GM18511 (cell line): ENCODE measurements at regions not wholly inside any gene's neighbourhood (a gene's known extent, or its start where the extent isn't known, plus 50 kb on each side); places are given as distances from the start of the nearest gene placed in this dataset.

ENCODE experiments used
- ATAC-seq: cut with Tn5 transposase; IDR thresholded peaks from one replicate; pipeline ENCODE4 v1.9.1; 2021; ENCODE audit warnings: mild to moderate bottlenecking, moderate library complexity; ENCODE audit not compliant: unreplicated experiment

DNA sequence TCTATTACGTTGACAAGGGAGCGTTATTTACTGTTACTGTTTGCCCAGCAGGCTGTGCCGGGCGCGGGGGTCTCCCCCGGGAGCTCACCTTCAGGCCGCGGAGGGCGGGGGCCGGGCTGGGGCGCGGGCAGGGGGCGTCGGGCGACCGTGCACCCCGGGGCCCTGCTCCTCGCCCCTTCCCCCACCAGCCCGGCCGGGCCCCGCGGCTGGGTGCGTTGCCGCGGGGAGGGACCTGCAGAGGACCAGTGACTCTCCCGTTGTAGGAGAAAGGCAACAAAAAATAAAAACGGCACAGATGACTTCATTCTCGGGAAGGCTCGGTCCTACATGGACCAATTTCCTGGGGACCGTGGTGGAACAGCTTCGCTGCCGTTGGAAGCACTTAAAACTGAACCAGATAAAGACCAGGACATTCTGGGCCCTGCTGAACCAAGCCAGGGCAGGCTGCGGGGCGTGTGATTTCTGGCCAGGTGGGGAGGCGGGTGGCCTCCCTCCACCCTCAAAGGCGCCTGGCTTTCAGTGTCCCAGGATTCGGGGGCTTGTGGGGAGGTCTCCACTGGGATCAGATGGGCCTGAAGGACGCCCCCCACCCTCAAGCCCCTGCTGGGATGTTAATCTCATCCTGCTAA lies 57.4 kb downstream of the IGLL1 start:
- ATAC-seq = no peak

DNA sequence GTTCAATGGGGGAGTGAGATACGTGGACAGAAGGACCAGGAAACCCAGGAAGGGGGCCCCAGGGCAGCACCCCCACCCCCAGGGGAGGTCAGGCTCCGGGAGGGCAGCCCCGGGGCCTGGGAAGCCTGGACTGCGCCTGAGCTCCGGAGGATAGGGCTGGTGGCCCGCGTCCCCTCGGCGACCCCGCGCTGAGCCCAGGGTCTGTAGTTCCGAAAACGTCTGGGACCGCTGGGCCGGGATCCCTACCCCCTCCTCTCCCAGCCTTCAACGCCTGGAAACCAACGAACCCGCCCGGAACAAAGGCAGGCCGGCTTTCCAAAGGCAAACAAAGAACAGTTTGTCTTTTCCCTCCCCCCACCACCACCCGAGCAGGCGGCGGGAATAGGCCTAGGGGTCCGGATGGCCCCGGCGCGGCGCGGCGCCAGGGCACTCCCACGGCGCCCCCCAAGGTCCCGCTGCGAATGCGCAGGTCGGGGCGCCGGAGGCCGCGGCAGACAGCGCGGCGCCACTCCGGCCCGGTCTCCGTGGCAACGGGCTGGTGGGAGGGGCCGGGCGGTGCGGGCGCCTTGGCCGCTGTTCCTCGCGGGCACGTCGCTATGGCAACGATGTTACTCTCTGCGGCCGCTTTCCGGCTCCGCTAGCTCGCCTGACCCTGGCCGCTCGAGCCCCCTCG lies 58.5 kb downstream of the IGLL1 start:
- peak; percentile 75 for ATAC-seq

DNA sequence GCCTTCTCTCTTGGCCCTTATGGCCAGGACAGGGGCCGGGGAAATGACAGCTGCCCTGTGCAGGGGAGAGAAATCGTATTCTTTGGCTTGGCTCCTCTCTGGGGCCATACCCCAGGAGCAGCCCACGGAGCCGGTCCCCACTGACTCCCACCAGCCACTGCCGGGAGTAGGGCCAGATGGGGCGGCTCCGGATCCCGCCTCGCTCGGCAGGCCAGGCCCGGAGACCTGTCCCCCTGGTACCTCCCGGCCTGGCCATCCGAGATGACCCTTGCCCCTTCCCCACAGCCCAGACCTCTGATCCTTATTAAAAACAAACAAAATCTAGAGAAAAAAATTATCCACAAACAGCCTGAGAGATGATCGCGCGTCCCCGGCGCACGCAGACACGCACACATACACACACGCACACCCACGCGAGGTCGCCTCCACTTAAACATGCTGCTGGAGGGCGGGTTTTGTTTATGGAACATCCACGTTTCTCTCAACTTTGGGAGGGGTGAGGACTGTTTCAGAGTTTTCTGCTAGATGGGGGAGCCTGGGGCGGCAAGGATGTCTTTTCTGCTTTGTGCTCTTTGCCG lies 59.1 kb downstream of the IGLL1 start:
- ATAC-seq = no peak

DNA sequence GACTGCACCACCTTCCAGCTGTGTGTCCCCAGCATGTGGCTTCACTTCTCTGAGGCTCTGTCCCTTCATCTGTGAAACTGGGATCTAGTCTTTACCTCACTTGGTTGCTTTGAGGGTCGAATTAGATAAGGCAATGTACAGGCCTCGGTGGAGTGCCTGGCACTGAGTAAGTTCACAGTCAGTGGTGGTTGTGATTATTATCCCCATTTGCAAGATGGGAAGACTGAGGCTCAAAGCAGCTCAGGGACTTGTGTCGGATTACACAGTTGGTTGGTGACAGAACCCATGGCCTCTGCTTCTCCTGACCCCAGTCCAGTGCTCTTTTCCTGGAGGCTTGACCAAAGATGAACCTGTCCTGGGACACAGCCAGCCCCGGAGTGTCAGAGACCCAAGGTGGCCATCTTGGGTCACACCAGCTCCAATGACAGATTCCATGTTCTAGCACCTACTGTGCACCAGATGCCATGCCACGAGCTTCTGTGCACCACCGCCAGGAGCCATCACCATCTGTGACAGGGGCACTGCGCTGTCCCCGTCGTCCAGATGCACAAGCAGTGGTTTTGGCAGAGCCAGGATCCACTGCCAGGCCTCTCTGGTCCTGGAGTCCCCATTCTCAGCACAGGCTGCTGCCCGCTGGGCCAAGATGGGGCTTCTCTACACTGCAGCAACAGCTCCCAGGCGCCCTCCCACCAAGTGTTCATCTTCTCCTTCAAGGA lies 60.5 kb downstream of the IGLL1 start:
- no peak for ATAC-seq

DNA sequence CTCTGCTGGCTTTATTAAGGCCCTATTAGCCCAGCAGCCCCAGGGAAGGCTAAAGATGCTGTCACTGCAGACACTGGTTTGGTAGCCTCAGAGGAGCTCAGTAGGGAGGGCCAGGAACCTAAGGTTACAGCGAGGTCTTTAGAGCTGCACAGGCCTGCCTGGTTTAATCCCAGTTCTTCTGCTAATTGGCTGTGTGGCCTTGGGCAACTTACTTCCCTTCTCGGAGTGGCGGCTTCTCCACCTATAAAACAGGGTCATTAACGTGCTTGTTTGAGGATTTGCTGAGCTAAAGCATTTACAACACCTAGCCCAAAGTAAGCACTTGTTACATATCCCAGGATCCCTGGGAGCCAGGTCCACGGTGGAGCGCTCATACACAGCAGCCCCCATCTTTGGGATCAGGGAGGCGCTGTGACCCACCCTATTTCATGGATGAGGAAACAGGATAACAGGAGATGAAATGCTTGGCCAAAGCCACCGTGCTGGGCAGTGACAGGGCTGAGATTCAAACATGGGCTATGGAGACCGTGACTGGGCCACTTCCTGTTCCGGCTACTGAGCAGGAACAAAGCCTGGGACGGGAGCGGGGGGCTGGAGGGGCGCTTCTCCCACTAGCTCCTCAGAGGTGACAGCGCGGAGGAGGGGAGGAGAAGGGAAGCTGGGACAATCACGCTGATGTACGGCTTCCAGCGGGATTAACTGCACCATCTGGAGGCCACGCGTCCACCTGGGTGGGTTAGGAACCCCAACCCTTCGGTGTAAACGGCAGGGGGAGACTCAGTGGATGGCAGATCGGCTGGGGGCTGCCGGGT lies 61.5 kb downstream of the IGLL1 start:
- ATAC-seq = no peak

DNA sequence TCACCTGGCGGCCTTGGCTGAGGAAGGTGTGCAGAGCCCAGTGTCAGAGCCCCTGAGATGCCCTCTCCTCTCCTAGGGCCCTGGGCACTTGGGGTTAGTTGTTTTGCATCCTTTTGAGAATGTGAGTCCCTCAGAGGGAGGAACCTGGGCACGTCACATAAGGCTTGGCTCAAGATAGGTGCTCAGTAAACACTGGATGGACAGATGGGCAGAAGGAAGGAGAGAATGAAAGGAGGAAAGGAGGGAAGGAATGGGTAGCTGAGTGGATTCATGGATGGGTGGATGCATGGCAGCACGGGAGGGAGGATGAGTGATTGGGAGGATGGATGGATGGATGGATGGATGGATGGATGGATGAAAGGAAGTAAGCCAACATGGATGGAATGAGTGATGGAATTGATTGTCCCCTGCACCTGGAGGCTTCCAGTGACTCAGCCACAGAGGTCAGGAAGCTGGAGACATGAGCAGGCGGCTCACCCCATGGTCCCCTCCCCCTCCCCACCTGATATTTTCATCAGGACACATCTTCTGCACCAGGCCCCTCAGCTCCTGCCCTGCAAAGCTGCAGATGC lies 62.2 kb downstream of the IGLL1 start:
- ATAC-seq = no peak

DNA sequence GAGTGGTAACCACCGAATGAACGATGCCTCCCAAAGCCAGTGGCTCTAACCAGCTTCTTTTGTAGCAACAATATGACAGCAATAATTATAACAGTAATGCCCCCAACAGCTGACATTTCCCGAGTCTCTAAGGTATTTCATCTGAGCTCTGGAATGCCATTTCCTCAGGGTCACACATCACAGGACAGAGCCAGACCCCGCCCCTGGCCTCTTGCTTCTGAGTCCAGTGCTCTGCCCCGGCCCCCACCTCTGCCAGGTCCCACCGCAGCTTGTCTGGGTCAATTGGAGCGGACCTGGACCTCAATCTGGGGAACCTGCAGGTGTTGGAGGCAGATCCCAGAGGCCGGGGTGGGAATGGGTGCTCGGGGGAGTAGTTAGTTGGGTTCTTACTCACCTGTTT lies 63.8 kb downstream of the IGLL1 start:
- ATAC-seq = no peak

DNA sequence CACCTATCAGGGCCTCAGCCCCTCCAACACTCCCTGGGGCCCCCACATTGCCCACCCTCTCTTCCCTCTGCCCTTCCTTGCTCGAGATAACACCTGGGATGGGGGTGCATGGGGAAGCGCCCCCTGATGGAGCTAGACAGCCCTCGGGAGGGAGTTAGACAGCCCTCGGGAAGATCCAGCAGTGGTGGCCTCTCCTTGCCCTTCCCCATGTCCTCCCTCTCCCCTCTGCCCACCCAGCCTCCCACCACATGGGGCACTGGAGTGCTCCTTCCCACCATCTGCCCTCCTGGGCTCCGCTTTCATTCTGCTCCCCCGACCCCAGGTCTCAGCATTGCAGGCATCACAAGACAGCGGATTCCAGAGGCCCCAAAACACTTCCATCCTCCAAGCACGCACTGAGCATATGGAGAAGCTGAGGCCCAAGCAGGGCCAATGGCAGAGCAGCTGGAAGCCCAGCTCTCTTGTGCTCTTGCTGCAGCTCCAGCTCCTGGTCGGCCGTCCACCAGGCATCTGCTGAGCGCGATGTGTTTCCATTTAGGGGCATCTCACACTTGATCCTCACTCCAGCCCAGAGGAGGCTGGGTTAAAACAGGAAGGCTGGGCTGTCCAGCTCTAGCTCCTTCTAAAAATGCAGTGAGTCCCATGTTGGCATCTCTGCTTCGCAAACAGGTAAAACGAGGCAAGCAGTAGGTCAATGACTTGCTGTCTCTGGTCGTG lies 65.6 kb downstream of the IGLL1 start:
- no peak for ATAC-seq

DNA sequence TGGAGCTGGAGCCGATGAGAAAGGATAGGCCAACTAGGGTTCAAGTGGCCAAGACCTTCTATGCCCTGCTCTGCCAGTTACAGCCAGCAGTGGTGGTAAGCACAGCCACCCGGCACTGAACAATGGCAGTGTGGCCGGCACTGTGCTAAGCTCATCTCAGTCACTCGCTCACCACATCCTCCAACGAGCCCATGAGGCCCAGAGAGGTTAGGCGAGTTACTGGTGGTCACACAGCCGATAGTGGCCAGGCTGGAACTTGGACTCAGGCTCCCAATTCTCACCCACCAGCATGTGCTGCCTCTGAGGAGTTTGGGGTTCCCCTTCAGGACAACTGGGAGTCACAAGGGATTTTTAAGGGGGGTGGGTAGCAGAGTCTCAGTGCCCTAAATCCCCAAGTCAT lies 66.4 kb downstream of the IGLL1 start:
- ATAC-seq = no peak

DNA sequence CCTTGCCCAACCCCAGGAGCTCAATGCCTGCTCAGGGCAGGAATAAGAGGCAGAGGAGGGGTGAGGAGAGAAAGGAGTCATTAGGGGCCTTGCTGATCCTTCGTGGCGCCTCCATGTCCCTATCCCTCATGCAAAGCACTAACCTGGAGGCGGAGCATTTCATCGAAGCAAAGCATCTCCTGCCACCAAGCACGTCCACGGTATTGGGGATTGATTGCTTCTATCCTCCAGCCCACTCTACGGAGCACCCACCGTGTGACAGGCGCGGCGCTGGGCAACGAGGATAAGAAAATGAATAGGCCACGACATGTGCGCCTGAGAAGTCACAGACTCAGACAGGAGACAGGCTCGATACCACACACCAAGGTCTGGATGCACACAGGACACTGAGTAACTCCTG lies 67.0 kb downstream of the IGLL1 start:
- no peak for ATAC-seq

DNA sequence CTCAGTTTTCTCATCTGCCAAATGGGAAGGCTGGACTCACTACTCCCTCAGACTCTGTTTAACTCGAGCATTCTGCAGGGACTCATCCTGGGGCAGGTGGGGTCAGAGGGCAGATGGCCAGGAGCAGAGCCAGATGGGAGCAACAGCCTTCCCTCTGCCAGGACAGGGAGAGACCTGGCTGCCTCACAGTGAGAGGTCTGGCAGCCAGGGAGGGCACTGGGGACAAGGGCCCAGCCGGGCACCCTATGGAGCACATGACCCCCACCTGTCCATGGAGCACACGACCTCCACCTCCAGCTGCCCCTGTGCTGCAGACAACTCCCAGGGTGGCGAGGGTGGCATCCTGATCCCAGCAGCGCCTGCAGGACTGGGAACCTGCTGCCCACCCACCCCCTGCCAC lies 67.4 kb downstream of the IGLL1 start:
- no peak for ATAC-seq

DNA sequence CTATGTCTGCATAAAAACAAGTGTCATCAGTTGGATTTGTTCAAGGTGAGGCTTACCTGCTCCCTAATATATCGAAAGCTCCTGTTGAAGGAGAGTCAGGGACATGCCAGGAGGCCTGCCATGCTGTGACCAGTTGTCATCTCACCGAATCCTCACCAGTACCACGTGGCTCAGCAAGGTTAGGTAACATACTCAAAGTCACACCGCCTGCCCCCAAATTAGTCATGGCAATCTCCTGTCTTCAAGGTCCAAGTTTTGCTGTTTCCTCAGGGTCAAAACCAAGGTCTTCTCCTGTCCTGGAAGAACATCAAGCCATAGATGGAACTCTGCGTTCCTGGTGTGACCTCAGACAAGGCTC lies 67.8 kb downstream of the IGLL1 start:
- ATAC-seq = no peak

DNA sequence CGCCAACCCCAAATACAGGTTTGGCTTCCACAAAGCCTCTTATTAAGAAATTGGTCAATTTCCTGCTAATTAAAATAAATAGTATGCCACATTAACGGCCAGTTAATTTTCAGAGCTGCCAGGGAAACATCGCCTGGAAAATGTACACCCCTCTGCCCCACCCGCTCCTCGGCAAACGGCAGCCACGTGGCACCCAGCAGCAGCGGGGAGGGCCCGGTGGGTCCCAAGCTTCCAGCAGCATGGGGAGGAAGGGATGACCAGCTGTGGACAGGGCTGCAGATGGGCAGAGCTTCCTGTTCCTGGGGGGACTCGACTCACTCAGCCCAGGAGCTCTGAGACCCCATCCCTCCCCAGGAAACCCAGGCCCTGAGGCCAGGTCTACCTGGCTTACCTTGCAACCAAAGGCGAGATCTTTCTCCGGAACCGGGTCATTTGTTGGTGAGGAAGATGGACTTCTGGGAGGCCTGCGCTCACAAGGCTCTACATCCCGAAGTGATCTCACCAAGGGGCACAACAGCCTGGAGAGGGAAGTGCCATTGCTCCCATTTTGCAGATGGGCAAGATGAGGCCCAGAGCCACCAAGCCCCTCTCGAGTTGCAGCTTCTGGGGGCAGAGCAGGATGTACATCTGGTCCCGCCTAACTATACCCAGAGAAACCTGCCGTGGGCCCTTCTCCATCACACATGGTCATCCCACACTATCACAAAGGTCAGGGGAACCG lies 68.3 kb downstream of the IGLL1 start:
- ATAC-seq = no peak

DNA sequence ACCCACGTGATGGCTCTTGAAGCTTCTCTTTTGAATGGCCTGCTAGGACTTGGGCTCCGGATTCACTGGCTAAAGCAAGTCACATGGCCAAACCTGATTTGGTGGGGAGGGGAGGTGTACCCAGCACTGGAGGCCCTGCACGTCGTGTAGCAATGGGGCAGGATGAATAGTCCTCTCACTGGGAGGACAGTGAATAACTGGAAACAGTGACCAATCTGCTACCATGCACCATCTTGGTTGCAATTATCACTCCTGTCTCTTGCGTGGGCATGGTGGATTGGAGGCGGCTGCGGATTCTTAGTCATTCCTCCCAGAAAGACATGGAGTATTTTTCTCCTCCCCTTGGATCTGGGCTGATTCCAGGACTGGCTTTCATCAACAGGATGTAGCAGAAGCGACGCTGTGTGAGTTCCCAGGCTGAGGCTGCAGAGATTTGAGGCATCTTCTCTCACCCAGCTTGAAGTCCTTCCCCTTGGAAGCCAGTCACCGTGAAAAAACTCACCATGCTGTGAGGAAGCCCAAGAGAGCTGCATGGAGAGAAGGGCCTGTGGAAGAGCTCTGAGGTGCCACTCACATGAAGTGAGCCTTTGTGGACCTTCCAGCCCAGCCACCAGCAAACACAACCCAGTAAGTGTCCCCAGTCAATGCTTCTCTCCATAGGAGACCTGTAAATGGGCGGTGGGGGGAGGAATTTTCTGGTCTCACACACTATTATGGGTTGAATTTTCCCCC lies 70.4 kb downstream of the IGLL1 start:
- no peak for ATAC-seq

DNA sequence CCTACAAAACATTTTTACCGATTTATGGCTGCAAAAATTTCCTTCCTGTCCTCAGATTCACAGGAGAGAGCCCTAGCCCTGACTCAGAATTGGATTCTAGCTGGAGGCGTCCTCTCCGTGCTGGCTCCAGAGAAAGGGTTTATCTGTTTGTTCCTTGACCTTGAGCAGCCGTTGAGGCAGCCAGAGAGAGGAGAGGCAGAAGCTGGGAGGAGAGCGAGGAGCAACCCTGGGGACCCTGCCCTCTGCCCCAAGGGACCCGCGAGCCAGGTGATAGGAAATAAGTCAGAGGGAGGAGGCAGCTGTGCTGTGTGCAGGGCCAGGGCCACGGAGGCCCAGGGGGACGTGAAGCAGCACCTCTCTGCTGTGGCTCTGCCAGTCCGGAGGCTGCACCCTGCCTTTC lies 75.6 kb downstream of the IGLL1 start:
- no peak for ATAC-seq

DNA sequence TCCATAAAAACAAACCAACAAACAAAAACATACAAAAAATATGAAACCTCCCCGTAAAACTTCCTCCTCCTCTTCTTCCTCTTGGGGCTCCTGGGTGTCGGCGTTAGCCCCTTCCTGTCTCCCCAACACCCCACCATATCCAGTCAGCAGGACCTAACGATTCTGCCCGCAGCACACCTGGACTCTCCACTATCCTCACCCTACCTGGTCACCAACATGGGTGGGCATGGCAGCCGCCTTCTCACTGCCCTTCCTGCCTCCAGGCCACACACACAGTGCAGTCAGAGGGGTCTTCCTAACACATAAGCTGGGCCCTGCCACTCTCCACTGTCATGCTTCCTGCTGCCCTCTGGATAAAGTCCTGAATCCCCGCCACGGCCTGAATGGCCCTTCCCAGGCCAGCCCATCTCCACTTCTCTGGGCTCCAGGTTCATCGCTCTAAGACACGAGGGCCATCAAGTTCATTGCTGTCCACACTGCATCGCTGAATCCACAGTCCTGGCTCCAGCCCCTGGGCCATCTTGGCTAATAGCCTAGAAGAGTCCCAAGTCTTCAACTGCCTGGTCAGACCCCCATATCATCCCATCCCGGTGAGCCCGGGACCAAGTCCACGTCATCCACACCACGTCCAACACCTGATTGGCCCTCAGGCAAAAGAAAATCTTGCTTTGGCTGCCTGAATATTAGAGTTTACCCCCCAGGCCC lies 76.2 kb downstream of the IGLL1 start:
- no peak for ATAC-seq

DNA sequence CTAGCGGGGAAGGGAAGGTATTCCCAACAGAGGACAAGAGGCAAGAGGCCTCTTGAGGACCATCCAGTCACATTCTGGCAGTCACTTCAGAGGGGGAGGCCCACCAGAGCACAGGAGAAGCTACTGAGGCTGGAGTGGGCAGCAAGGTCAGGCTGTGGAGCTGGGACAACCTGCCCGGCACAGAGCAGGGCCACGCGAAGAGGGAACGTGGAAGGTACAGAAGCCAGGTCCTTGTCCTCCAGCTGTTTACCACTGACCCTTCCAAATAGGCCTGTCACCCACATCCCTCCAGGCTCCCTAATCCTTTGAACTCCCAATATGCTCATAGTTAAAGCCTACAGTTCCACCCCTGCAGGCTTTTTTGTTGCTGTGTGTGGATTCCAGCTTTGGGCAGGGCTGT lies 76.9 kb downstream of the IGLL1 start:
- no peak for ATAC-seq

DNA sequence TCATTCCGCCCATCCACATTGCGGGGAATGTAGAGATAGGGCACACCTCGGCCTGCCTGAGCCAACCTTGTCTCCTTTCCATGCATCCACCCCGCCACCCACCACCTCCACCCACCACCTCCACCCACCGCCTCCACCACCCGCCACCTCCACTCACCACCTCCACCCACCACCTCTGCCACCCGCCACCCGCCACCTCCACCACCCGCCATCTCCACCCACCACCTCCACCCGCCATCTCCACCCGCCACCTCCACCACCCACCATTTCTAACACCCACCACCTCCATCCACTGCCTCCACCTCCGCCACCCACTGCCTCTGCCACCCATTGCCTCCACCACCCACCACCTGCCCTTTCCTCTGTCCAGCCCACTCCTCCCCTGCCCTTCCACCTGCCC lies 78.4 kb downstream of the IGLL1 start:
- ATAC-seq = no peak
